ENCODE measurements at regions not wholly inside any gene's neighbourhood (a gene's known extent, or its start where the extent isn't known, plus 50 kb on each side); places are given as distances from the start of the nearest gene placed in this dataset.

GRCh38 chr2:67812682-67813081, 250.1 kb downstream of the C1D start:
- peaks cover 0 to 6% (median 0%) of the 10 kb centered on the region in 4 donors for H3K9me3 ChIP-seq (ENCODE audit: control insufficient read depth in 4 of 4, insufficient read depth in 3 of 4, low read length in 3 of 4)
- H3K27ac ChIP-seq (ENCODE audit: low read depth in 1 of 2, low read length in 1 of 2), result no peak overlapping the region
- ATAC-seq (ENCODE audit: insufficient read depth, low FRiP score), result no peak
- H3K27me3 ChIP-seq (ENCODE audit: control insufficient read depth in 3 of 3, insufficient read depth in 3 of 3, low read length in 2 of 3), result no peaks in the 10 kb centered on the region
- no peaks in the 10 kb centered on the region for H3K4me1 ChIP-seq (ENCODE audit: control insufficient read depth in 5 of 5, insufficient read depth in 5 of 5, low read length in 5 of 5)
- H3K36me3 ChIP-seq (ENCODE audit: control insufficient read depth in 4 of 4, insufficient read depth in 4 of 4, low read length in 4 of 4), result no peaks in the 10 kb centered on the region
- H3K4me3 ChIP-seq, result no peak overlapping the region
- H3K9ac ChIP-seq (ENCODE audit: insufficient read depth in 1 of 2, low read length in 2 of 2), result no peak overlapping the region
- no peak for DNase-seq
- TF ChIP-seq CTCF (IDR thresholded peaks at IDR 0.05; ENCODE audit: control extremely low read depth, extremely low read depth), result no peak
- 97% methylated on average over 1 of the region's 1 CpG for WGBS, 2 donors

- Histone ChIP-seq H3K4me3 (no peak overlapping the region), H3K36me3 (ENCODE audit: control insufficient read depth in 4 of 4, insufficient read depth in 4 of 4, low read length in 4 of 4) (no peaks in the 10 kb centered on the region), H3K9me3 (ENCODE audit: control insufficient read depth in 4 of 4, insufficient read depth in 3 of 4, low read length in 3 of 4) (no peaks in the 10 kb centered on the region), H3K27ac (ENCODE audit: low read depth in 1 of 2, low read length in 1 of 2) (no peak overlapping the region), H3K9ac (ENCODE audit: insufficient read depth in 1 of 2, low read length in 2 of 2) (no peak overlapping the region), H3K27me3 (ENCODE audit: control insufficient read depth in 3 of 3, insufficient read depth in 3 of 3, low read length in 2 of 3) (no peaks in the 10 kb centered on the region), H3K4me1 (ENCODE audit: control insufficient read depth in 5 of 5, insufficient read depth in 5 of 5, low read length in 5 of 5) (no peaks in the 10 kb centered on the region)
- no peak for TF ChIP-seq CTCF (IDR thresholded peaks at IDR 0.05; ENCODE audit: control extremely low read depth, extremely low read depth)
- ATAC-seq (ENCODE audit: insufficient read depth, low FRiP score) (no peak), DNase-seq (no peak)
- WGBS, 2 donors, result 94 to 97% methylated on average over 8 of the region's 8 CpGs
Observed at GRCh38 chr2:67823726-67824125, 239.1 kb downstream of the C1D start.

GRCh38 chr2:67824186-67824585, 238.6 kb downstream of the C1D start:
- no peak overlapping the region for H3K9ac ChIP-seq (ENCODE audit: insufficient read depth in 1 of 2, low read length in 2 of 2)
- no peaks in the 10 kb centered on the region for H3K9me3 ChIP-seq (ENCODE audit: control insufficient read depth in 4 of 4, insufficient read depth in 3 of 4, low read length in 3 of 4)
- no peak overlapping the region for H3K4me3 ChIP-seq
- H3K27ac ChIP-seq (ENCODE audit: low read depth in 1 of 2, low read length in 1 of 2), result no peak overlapping the region
- DNase-seq (peak in 1 of 3 donors; percentile 34), ATAC-seq (ENCODE audit: insufficient read depth, low FRiP score) (no peak)
- no peaks in the 10 kb centered on the region for H3K27me3 ChIP-seq (ENCODE audit: control insufficient read depth in 3 of 3, insufficient read depth in 3 of 3, low read length in 2 of 3)
- no peaks in the 10 kb centered on the region for H3K36me3 ChIP-seq (ENCODE audit: control insufficient read depth in 4 of 4, insufficient read depth in 4 of 4, low read length in 4 of 4)
- H3K4me1 ChIP-seq (ENCODE audit: control insufficient read depth in 5 of 5, insufficient read depth in 5 of 5, low read length in 5 of 5), result no peaks in the 10 kb centered on the region
- WGBS, 2 donors, result 88 to 91% methylated on average over 6 of the region's 6 CpGs
- TF ChIP-seq CTCF (IDR thresholded peaks at IDR 0.05; ENCODE audit: control extremely low read depth, extremely low read depth), result no peak

- H3K27me3 ChIP-seq (ENCODE audit: control insufficient read depth in 3 of 3, insufficient read depth in 3 of 3, low read length in 2 of 3), result no peaks in the 10 kb centered on the region
- H3K9ac ChIP-seq (ENCODE audit: insufficient read depth in 1 of 2, low read length in 2 of 2), result no peak overlapping the region
- ATAC-seq (ENCODE audit: insufficient read depth, low FRiP score) (no peak), DNase-seq (peak in 1 of 3 donors; percentile 43)
- H3K36me3 ChIP-seq (ENCODE audit: control insufficient read depth in 4 of 4, insufficient read depth in 4 of 4, low read length in 4 of 4), result no peaks in the 10 kb centered on the region
- H3K9me3 ChIP-seq (ENCODE audit: control insufficient read depth in 4 of 4, insufficient read depth in 3 of 4, low read length in 3 of 4), result no peaks in the 10 kb centered on the region
- WGBS, 2 donors, result 7 to 9% methylated on average over 2 of the region's 2 CpGs
- no peak overlapping the region for H3K4me3 ChIP-seq
- H3K27ac ChIP-seq (ENCODE audit: low read depth in 1 of 2, low read length in 1 of 2), result no peak overlapping the region
- no peaks in the 10 kb centered on the region for H3K4me1 ChIP-seq (ENCODE audit: control insufficient read depth in 5 of 5, insufficient read depth in 5 of 5, low read length in 5 of 5)
- no peak for TF ChIP-seq CTCF (IDR thresholded peaks at IDR 0.05; ENCODE audit: control extremely low read depth, extremely low read depth)
Observed at GRCh38 chr2:67825476-67825875, 237.3 kb downstream of the C1D start.
